ENCODE measurements at regions not wholly inside any gene's neighbourhood (a gene's known extent, or its start where the extent isn't known, plus 50 kb on each side); places are given as distances from the start of the nearest gene placed in this dataset.

DNA sequence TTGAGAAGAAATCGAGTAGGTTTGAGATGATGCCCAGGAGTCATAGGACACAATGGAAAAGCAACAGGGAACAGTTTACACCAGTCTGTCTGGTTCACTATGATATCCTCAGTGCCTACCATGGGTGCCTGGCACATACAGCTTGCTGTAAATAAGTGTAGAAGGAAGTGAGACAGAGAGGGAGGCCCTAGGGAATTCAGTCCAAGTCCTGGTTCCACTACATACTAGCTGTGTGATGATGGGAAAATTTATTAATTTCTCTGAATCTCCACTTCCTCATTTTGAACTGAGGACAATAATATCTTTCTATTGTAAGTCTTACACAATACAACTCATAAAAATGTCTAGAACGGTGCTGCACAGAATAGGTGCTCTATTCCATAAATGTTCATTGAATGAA is 53.3 kb upstream of the LYRM9 start:
- Histone ChIP-seq H3K36me3 (replicated peaks in 1 of 2; ENCODE audit: control insufficient read depth in 1 of 2, insufficient read depth in 2 of 2, low read length in 1 of 2) (no peaks in the 10 kb centered on the region), H3K79me2 (ENCODE audit: insufficient read depth) (no peaks in the 10 kb centered on the region), H2AFZ (ENCODE audit: low read depth) (no peak overlapping the region), H3K4me1 (ENCODE audit: control insufficient read depth in 1 of 2, insufficient read depth in 2 of 2, low read depth in 1 of 2, low read length in 1 of 2) (no peaks in the 10 kb centered on the region), H3K9me3 (no peaks in the 10 kb centered on the region), H3K27me3 (ENCODE audit: insufficient read depth) (no peaks in the 10 kb centered on the region), H3K9me2 (no peaks in the 10 kb centered on the region), H4K20me1 (ENCODE audit: insufficient read depth) (no peaks in the 10 kb centered on the region), H3K4me3 (ENCODE audit: low read depth in 2 of 2, low read length in 1 of 2) (no peak overlapping the region), H3F3A (replicated peaks; ENCODE audit: insufficient read depth) (no peaks in the 10 kb centered on the region), H3K4me2 (no peak overlapping the region), H3K9ac (no peak overlapping the region), H3K27ac (ENCODE audit: low read depth in 2 of 2, low read length in 1 of 2) (no peak overlapping the region)
- no peak for DNase-seq
- POLR2A ChIA-PET, result no interaction called here
- CTCF ChIA-PET, result interaction anchor here (2.1 kb wide), 1 partner anchor 53 kb away, joined by 8 read pairs; the partner anchor contains the start of gene LYRM9
- WGBS (ENCODE audit: low lambda C conversion rate), result 23% methylated on average over 2 of the region's 2 CpGs
- TF ChIP-seq POLR2AphosphoS5 (IDR thresholded peaks at IDR 0.05; ENCODE audit: low read depth, low read length) (no peak), ELF1 (IDR thresholded peaks at IDR 0.05) (no peak), SIN3A (IDR thresholded peaks at IDR 0.05; ENCODE audit: borderline replicate concordance, low read depth, low read length) (no peak), TAF1 (IDR thresholded peaks at IDR 0.05; ENCODE audit: borderline replicate concordance, low read depth, low read length) (no peak), TEAD4 (IDR thresholded peaks at IDR 0.05; ENCODE audit: borderline replicate concordance, insufficient read depth) (no peak), GABPA (IDR thresholded peaks at IDR 0.05; ENCODE audit: low read depth) (no peak), NRF1 (IDR thresholded peaks at IDR 0.05; ENCODE audit: low read depth, low read length) (no peak)

DNA sequence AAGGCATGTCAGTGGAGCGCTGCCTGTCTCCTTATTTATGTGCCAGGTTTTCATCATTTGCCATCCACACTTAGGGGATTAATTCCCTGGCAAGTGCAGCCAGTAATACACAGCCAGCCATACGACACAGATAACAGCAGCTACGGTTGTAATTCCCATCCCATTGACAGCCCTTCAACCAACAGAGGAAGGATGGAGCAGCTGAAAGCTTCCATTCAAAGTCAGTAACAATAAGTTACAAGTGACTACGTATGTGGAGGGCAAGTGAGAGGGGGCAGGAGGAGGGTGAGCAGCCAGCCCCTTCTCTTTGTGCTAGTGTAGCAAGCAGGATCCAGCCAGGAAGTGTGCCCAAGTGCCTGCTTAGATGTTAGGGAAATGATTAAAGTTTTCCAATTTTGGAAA is 53.8 kb upstream of the LYRM9 start:
- no peak for TF ChIP-seq FOXJ3 (CRISPR knock-in tag; IDR thresholded peaks at IDR 0.05)
- TF ChIP-seq, protein P1, sequence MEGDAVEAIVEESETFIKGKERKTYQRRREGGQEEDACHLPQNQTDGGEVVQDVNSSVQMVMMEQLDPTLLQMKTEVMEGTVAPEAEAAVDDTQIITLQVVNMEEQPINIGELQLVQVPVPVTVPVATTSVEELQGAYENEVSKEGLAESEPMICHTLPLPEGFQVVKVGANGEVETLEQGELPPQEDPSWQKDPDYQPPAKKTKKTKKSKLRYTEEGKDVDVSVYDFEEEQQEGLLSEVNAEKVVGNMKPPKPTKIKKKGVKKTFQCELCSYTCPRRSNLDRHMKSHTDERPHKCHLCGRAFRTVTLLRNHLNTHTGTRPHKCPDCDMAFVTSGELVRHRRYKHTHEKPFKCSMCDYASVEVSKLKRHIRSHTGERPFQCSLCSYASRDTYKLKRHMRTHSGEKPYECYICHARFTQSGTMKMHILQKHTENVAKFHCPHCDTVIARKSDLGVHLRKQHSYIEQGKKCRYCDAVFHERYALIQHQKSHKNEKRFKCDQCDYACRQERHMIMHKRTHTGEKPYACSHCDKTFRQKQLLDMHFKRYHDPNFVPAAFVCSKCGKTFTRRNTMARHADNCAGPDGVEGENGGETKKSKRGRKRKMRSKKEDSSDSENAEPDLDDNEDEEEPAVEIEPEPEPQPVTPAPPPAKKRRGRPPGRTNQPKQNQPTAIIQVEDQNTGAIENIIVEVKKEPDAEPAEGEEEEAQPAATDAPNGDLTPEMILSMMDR (IDR thresholded peaks at IDR 0.05), result no peak
- TF ChIP-seq CHD2 (IDR thresholded peaks at IDR 0.05; ENCODE audit: low read length, partially characterized antibody), result no peak
- no peak for TF ChIP-seq MEF2A (IDR thresholded peaks at IDR 0.05; ENCODE audit: borderline replicate concordance, low read depth)
- TF ChIP-seq TAF1 (IDR thresholded peaks at IDR 0.05; ENCODE audit: borderline replicate concordance, low read depth, low read length), result no peak
- no peak for TF ChIP-seq NFIC (IDR thresholded peaks at IDR 0.05; ENCODE audit: borderline replicate concordance)
- no peak for TF ChIP-seq TCF12 (IDR thresholded peaks at IDR 0.05)
- TF ChIP-seq, protein P2, sequence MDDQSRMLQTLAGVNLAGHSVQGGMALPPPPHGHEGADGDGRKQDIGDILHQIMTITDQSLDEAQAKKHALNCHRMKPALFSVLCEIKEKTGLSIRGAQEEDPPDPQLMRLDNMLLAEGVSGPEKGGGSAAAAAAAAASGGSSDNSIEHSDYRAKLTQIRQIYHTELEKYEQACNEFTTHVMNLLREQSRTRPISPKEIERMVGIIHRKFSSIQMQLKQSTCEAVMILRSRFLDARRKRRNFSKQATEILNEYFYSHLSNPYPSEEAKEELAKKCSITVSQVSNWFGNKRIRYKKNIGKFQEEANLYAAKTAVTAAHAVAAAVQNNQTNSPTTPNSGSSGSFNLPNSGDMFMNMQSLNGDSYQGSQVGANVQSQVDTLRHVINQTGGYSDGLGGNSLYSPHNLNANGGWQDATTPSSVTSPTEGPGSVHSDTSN (IDR thresholded peaks at IDR 0.05), result no peak
- TF ChIP-seq MXI1 (IDR thresholded peaks at IDR 0.05; ENCODE audit: low read depth, low read length), result no peak
- TF ChIP-seq FOXM1 (IDR thresholded peaks at IDR 0.05; ENCODE audit: low read depth), result no peak
- TF ChIP-seq RXRA (IDR thresholded peaks at IDR 0.05; ENCODE audit: borderline replicate concordance, low read depth), result no peak
- no peak for TF ChIP-seq POLR2AphosphoS5 (IDR thresholded peaks at IDR 0.05; ENCODE audit: low read depth, low read length)
- H3K36me3 ChIP-seq (replicated peaks in 1 of 2; ENCODE audit: control insufficient read depth in 1 of 2, insufficient read depth in 2 of 2, low read length in 1 of 2), result no peaks in the 10 kb centered on the region
- WGBS (ENCODE audit: low lambda C conversion rate), result 65% methylated on average over 4 of the region's 4 CpGs
- no peaks in the 10 kb centered on the region for H4K20me1 ChIP-seq (ENCODE audit: insufficient read depth)
- H2AFZ ChIP-seq (ENCODE audit: low read depth), result no peak overlapping the region
- no peaks in the 10 kb centered on the region for H3F3A ChIP-seq (replicated peaks; ENCODE audit: insufficient read depth)
- no peaks in the 10 kb centered on the region for H3K9me3 ChIP-seq
- H3K4me2 ChIP-seq, result no peak overlapping the region
- H3K4me3 ChIP-seq (ENCODE audit: low read depth in 2 of 2, low read length in 1 of 2), result no peak overlapping the region
- no peaks in the 10 kb centered on the region for H3K4me1 ChIP-seq (ENCODE audit: control insufficient read depth in 1 of 2, insufficient read depth in 2 of 2, low read depth in 1 of 2, low read length in 1 of 2)
- no peak overlapping the region for H3K27ac ChIP-seq (ENCODE audit: low read depth in 2 of 2, low read length in 1 of 2)
- no peaks in the 10 kb centered on the region for H3K27me3 ChIP-seq (ENCODE audit: insufficient read depth)
- no peak overlapping the region for H3K9ac ChIP-seq
- ChIA-PET CTCF (interaction anchor here (2.1 kb wide), 1 partner anchor 54 kb away, joined by 8 read pairs; the partner anchor contains the start of gene LYRM9), POLR2A (no interaction called here)
- H3K79me2 ChIP-seq (ENCODE audit: insufficient read depth), result no peaks in the 10 kb centered on the region
- H3K9me2 ChIP-seq, result no peaks in the 10 kb centered on the region
- no peak for DNase-seq

All from SK-N-SH (cell line).